GM23248 (cell line): ENCODE measurements at regions not wholly inside any gene's neighbourhood (a gene's known extent, or its start where the extent isn't known, plus 50 kb on each side); places are given as distances from the start of the nearest gene placed in this dataset.

ENCODE experiments used
- EZH2 ChIP-seq: fragments of 200-600 bp; sonication (generic); IDR thresholded peaks from 2 replicates; pipeline ENCODE4 v1.6.1; 2018; ENCODE audit warnings: antibody characterized with exemption, mild to moderate bottlenecking; ENCODE audit not compliant: insufficient read depth, poor library complexity, severe bottlenecking
- EZH2phosphoT487 ChIP-seq: fragments of 200-600 bp; sonication (generic); IDR thresholded peaks from 2 replicates; pipeline ENCODE4 v1.6.1; 2018; ENCODE audit warnings: antibody characterized with exemption, moderate library complexity, mild to moderate bottlenecking, low read depth; ENCODE audit not compliant: insufficient read depth

GRCh38 chr21:31394309-31394708, 50.2 kb upstream of the TIAM1 start:
- no peak for TF ChIP-seq EZH2
- no peak for TF ChIP-seq EZH2phosphoT487
